ENCODE measurements at regions not wholly inside any gene's neighbourhood (a gene's known extent, or its start where the extent isn't known, plus 50 kb on each side); places are given as distances from the start of the nearest gene placed in this dataset.
A peak's percentile ranks its signal among the peaks of the same experiment; 100 is the strongest.

DNA sequence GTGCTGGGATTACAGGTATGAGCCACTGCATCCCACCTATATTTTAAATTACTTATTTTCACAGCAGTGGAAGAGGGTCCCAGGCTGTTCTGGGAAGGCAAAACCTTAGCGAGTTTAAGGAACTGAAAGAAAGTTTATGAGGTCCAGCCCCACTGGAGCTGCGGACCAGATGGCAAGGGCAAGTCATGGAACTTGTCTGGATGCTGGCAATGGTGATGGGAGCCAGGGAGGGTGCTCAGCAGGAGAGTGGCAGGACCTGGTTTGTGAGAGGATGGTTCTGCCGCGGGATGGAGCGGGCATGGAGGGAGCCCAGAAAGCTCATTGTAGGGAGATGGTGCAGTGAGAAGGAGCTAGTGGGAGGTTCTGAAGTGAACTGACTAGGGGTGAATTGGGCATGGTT is 50.6 kb upstream of the SLC45A1 start:
- H3K36me3 ChIP-seq (ENCODE audit: control insufficient read depth, insufficient read depth, low read length): no peaks in the 10 kb centered on the region
- no peak overlapping the region for H3K4me3 ChIP-seq (ENCODE audit: low read depth, low read length)
- TF ChIP-seq CTCF (IDR thresholded peaks at IDR 0.05; ENCODE audit: insufficient read depth, low read depth, low read length): no peak
- CTCF ChIA-PET: interaction anchor here (0.6 to 0.9 kb wide), 2 partner anchors 36 to 128 kb away, joined by 3 read pairs; no protein-coding TSS in a partner anchor
- POLR2A ChIA-PET: no interaction called here
- H3K27me3 ChIP-seq (ENCODE audit: control insufficient read depth, insufficient read depth, low read length): no peaks in the 10 kb centered on the region
- no peak for DNase-seq (ENCODE audit: low read depth)

DNA sequence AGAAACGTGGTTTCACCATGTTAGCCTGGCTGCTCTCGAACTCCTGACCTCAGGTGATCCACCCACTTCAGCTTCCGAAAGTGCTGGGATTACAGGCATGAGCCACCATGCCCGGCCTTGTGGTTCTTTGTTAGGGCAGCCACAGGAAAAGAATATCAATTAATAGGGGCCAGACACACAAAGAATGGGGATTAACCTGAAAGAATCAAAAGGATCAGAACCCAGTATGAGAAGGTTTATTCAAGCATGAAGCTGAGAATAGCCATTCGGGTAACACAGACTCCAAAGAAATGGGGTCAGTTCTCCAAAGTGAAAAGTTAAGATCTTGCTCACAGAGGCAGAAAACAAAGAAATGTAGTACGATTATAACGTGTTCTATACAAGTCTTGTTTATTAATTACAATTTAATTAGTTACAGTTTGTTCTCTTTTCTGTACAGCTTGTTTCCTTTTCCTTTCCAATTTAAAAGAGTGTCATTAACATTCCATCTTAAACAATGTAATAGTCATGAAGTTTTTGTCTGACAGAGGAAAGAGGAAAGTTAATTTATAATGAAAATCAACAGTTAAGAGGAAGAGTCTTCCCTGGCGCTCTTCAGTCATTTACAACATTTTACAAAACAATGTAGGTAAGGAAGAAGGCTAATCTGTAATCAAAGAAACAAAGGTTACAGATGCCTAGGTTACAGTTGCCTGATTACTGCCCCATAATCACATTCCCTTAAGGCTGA is 51.3 kb upstream of the SLC45A1 start:
- no peak for DNase-seq (ENCODE audit: low read depth)
- no peak for TF ChIP-seq CTCF (IDR thresholded peaks at IDR 0.05; ENCODE audit: insufficient read depth, low read depth, low read length)
- H3K27me3 ChIP-seq (ENCODE audit: control insufficient read depth, insufficient read depth, low read length): no peaks in the 10 kb centered on the region
- H3K36me3 ChIP-seq (ENCODE audit: control insufficient read depth, insufficient read depth, low read length): no peaks in the 10 kb centered on the region
- no peak overlapping the region for H3K4me3 ChIP-seq (ENCODE audit: low read depth, low read length)
- ChIA-PET CTCF (interaction anchor here (0.6 to 0.9 kb wide), 2 partner anchors 36 to 127 kb away, joined by 3 read pairs; no protein-coding TSS in a partner anchor), POLR2A (no interaction called here)

GRCh38 chr1:8263791-8264190 is 54.1 kb upstream of the SLC45A1 start:
- Histone ChIP-seq H3K4me3 (ENCODE audit: low read depth, low read length) (no peak overlapping the region), H3K36me3 (ENCODE audit: control insufficient read depth, insufficient read depth, low read length) (no peaks in the 10 kb centered on the region), H3K27me3 (ENCODE audit: control insufficient read depth, insufficient read depth, low read length) (no peaks in the 10 kb centered on the region)
- CTCF ChIA-PET: no interaction called here
- no peak for DNase-seq (ENCODE audit: low read depth)
- TF ChIP-seq CTCF (IDR thresholded peaks at IDR 0.05; ENCODE audit: insufficient read depth, low read depth, low read length): no peak
- POLR2A ChIA-PET: interaction anchor here (0.6 kb wide), 1 partner anchor 185 kb away, joined by 3 read pairs; no protein-coding TSS in a partner anchor

GRCh38 chr1:8261398-8261762 is 56.5 kb upstream of the SLC45A1 start:
- Histone ChIP-seq H3K4me3 (ENCODE audit: low read depth, low read length) (no peak overlapping the region), H3K36me3 (ENCODE audit: control insufficient read depth, insufficient read depth, low read length) (no peaks in the 10 kb centered on the region), H3K27me3 (ENCODE audit: control insufficient read depth, insufficient read depth, low read length) (no peaks in the 10 kb centered on the region)
- no peak for TF ChIP-seq CTCF (IDR thresholded peaks at IDR 0.05; ENCODE audit: insufficient read depth, low read depth, low read length)
- POLR2A ChIA-PET: no interaction called here
- CTCF ChIA-PET: no interaction called here
- no peak for DNase-seq (ENCODE audit: low read depth)

GRCh38 chr1:8259498-8260290 is 58.2 kb upstream of the SLC45A1 start:
- Histone ChIP-seq H3K27me3 (ENCODE audit: control insufficient read depth, insufficient read depth, low read length) (no peaks in the 10 kb centered on the region), H3K36me3 (ENCODE audit: control insufficient read depth, insufficient read depth, low read length) (no peaks in the 10 kb centered on the region), H3K4me3 (ENCODE audit: low read depth, low read length) (no peak overlapping the region)
- POLR2A ChIA-PET: interaction anchor here (0.7 kb wide), 1 partner anchor 255 kb away, joined by 3 read pairs; no protein-coding TSS in a partner anchor
- DNase-seq (ENCODE audit: low read depth): peak; percentile 24
- CTCF ChIA-PET: interaction anchor here (0.8 to 1.7 kb wide), 3 partner anchors 10 to 55 kb away, joined by 3 to 5 read pairs (median 4); no protein-coding TSS in a partner anchor
- no peak for TF ChIP-seq CTCF (IDR thresholded peaks at IDR 0.05; ENCODE audit: insufficient read depth, low read depth, low read length)
